Ishikawa (cell line): ENCODE measurements at regions not wholly inside any gene's neighbourhood (a gene's known extent, or its start where the extent isn't known, plus 50 kb on each side); places are given as distances from the start of the nearest gene placed in this dataset.

ENCODE experiments used
- CEBPB ChIP-seq: IDR thresholded peaks from 2 replicates; pipeline ENCODE4 v1.6.1; 2012
- EGR1 ChIP-seq: IDR thresholded peaks from 2 replicates; pipeline ENCODE4 v1.6.1; 2012
- FOXM1 ChIP-seq: IDR thresholded peaks from 2 replicates; pipeline ENCODE4 v1.6.1; 2012; ENCODE audit warnings: low read depth, borderline replicate concordance
- YY1 ChIP-seq: IDR thresholded peaks from 2 replicates; pipeline ENCODE4 v1.6.1; 2012; ENCODE audit warnings: low read depth
- TF ChIP-seq, protein P1 (sequence below): IDR thresholded peaks from 2 replicates; pipeline ENCODE4 v1.6.1; 2012
- TF ChIP-seq, protein P2 (sequence below): IDR thresholded peaks from 2 replicates; pipeline ENCODE4 v1.6.1; 2012
- TF ChIP-seq, protein P3 (sequence below): IDR thresholded peaks from 2 replicates; pipeline ENCODE4 v1.6.1; 2012; ENCODE audit warnings: low read depth, mild to moderate bottlenecking

DNA sequence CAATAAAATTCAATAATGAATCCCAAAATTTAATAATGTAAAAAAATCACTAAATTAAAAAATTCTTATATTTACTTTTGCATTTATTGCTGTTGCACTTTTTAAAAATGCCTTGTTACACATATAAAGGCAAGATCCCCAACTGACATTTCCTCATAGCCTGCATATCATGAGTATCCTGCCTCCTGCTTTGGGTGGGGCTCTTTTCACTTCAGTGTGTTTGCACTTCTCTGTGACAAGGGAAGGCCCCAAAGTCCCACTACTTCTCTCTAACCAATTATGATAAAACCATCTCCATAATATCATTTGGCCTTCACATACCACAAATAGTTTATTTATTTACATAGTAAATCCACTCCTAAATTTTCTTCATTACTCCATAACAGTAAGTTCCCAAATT, 446.1 kb upstream of the MARCKS start:
- TF ChIP-seq, protein P1, sequence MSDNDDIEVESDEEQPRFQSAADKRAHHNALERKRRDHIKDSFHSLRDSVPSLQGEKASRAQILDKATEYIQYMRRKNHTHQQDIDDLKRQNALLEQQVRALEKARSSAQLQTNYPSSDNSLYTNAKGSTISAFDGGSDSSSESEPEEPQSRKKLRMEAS, result no peak
- TF ChIP-seq FOXM1 (no peak), CEBPB (no peak), EGR1 (no peak), YY1 (no peak)
- TF ChIP-seq, protein P2, sequence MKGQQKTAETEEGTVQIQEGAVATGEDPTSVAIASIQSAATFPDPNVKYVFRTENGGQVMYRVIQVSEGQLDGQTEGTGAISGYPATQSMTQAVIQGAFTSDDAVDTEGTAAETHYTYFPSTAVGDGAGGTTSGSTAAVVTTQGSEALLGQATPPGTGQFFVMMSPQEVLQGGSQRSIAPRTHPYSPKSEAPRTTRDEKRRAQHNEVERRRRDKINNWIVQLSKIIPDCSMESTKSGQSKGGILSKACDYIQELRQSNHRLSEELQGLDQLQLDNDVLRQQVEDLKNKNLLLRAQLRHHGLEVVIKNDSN, result no peak
- TF ChIP-seq, protein P3, sequence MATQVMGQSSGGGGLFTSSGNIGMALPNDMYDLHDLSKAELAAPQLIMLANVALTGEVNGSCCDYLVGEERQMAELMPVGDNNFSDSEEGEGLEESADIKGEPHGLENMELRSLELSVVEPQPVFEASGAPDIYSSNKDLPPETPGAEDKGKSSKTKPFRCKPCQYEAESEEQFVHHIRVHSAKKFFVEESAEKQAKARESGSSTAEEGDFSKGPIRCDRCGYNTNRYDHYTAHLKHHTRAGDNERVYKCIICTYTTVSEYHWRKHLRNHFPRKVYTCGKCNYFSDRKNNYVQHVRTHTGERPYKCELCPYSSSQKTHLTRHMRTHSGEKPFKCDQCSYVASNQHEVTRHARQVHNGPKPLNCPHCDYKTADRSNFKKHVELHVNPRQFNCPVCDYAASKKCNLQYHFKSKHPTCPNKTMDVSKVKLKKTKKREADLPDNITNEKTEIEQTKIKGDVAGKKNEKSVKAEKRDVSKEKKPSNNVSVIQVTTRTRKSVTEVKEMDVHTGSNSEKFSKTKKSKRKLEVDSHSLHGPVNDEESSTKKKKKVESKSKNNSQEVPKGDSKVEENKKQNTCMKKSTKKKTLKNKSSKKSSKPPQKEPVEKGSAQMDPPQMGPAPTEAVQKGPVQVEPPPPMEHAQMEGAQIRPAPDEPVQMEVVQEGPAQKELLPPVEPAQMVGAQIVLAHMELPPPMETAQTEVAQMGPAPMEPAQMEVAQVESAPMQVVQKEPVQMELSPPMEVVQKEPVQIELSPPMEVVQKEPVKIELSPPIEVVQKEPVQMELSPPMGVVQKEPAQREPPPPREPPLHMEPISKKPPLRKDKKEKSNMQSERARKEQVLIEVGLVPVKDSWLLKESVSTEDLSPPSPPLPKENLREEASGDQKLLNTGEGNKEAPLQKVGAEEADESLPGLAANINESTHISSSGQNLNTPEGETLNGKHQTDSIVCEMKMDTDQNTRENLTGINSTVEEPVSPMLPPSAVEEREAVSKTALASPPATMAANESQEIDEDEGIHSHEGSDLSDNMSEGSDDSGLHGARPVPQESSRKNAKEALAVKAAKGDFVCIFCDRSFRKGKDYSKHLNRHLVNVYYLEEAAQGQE, result no peak
